ENCODE measurements at regions not wholly inside any gene's neighbourhood (a gene's known extent, or its start where the extent isn't known, plus 50 kb on each side); places are given as distances from the start of the nearest gene placed in this dataset.
"Not testable (repeated sequence)": the region's sequence is repeated elsewhere in the genome, so short reads cannot be mapped to it uniquely, and the experiment has no call there.

GRCh38 chr10:36748128-36748871 is 377.1 kb upstream of the ANKRD30A start:
- 78 to 87% methylated on average over 3 to 6 of the region's 19 CpGs for WGBS, 2 donors
- DNase-seq: no peak
- Histone ChIP-seq H3K36me3 (no peaks in the 10 kb centered on the region), H3K27me3 (no peaks in the 10 kb centered on the region), H3K4me1 (no peaks in the 10 kb centered on the region), H3K9me3 (peaks cover 0 to 7% (median 0%) of the 10 kb centered on the region in 3 donors), H3K4me3 (no peak overlapping the region), H3K27ac (no peak overlapping the region)
- no peak for TF ChIP-seq POLR2A (IDR thresholded peaks at IDR 0.05)
- TF ChIP-seq CTCF (IDR thresholded peaks at IDR 0.05): no peak
- intact Hi-C loops (cut with DNase I): no loop called here

- Histone ChIP-seq H3K27me3 (no peaks in the 10 kb centered on the region), H3K4me3 (no peak overlapping the region), H3K4me1 (no peaks in the 10 kb centered on the region), H3K9me3 (no peaks in the 10 kb centered on the region), H3K27ac (no peak overlapping the region), H3K36me3 (no peaks in the 10 kb centered on the region)
- 71 to 76% methylated on average over 5 of the region's 5 CpGs for WGBS, 2 donors
- DNase-seq: no peak
- TF ChIP-seq POLR2A (IDR thresholded peaks at IDR 0.05) (no peak), CTCF (IDR thresholded peaks at IDR 0.05) (no peak)
- intact Hi-C loops (cut with DNase I): no loop called here
These were observed 385.4 kb upstream of the ANKRD30A start for GRCh38 chr10:36739884-36740445.

GRCh38 chr10:36738738-36739431 is 386.5 kb upstream of the ANKRD30A start:
- no peaks in the 10 kb centered on the region for H3K36me3 ChIP-seq
- no peaks in the 10 kb centered on the region for H3K4me1 ChIP-seq
- WGBS, 2 donors: 74 to 88% methylated on average over 4 of the region's 4 CpGs
- TF ChIP-seq CTCF (IDR thresholded peaks at IDR 0.05) (no peak), POLR2A (IDR thresholded peaks at IDR 0.05) (no peak)
- H3K27ac ChIP-seq: no peak overlapping the region
- intact Hi-C loops (cut with DNase I): no loop called here
- no peak for DNase-seq
- H3K9me3 ChIP-seq: no peaks in the 10 kb centered on the region
- no peak overlapping the region for H3K4me3 ChIP-seq
- H3K27me3 ChIP-seq: no peaks in the 10 kb centered on the region

- Histone ChIP-seq H3K27me3 (no peaks in the 10 kb centered on the region), H3K4me3 (no peak overlapping the region), H3K36me3 (no peaks in the 10 kb centered on the region), H3K4me1 (no peaks in the 10 kb centered on the region), H3K27ac (no peak overlapping the region), H3K9me3 (no peaks in the 10 kb centered on the region)
- intact Hi-C loops (cut with DNase I): no loop called here
- DNase-seq: no peak
- 68 to 89% methylated on average over 1 of the region's 1 CpG for WGBS, 2 donors
- TF ChIP-seq CTCF (IDR thresholded peaks at IDR 0.05): no peak
- TF ChIP-seq POLR2A (IDR thresholded peaks at IDR 0.05): no peak
These were observed 389.1 kb upstream of the ANKRD30A start for GRCh38 chr10:36736311-36736710.

- H3K9me3 ChIP-seq; H3K27ac ChIP-seq; DNase-seq; H3K4me3 ChIP-seq; H3K36me3 ChIP-seq; H3K27me3 ChIP-seq; intact Hi-C loops (cut with DNase I); H3K4me1 ChIP-seq: not testable (repeated sequence)
- no CpG with 5 or more reads among the region's 21 CpGs for WGBS, 2 donors
These were observed 390.8 kb upstream of the ANKRD30A start for GRCh38 chr10:36734590-36734989.
